H9 (cell line): ENCODE measurements at regions not wholly inside any gene's neighbourhood (a gene's known extent, or its start where the extent isn't known, plus 50 kb on each side); places are given as distances from the start of the nearest gene placed in this dataset.

Experiments used
- DNase-seq: peaks from one replicate; pipeline ENCODE4 v3.0.0-alpha.2; 2017
- H2AFZ ChIP-seq: one replicate; pipeline ENCODE4 v1.6.1; 2013; ENCODE audit warnings: mild to moderate bottlenecking, low read length, control low read depth, moderate library complexity
- H2AK5ac ChIP-seq: 2 replicates; pipeline ENCODE4 v1.6.1; 2013; ENCODE audit warnings: low read length, control low read depth, mixed read lengths; ENCODE audit not compliant: insufficient read length
- H2BK120ac ChIP-seq: one replicate; pipeline ENCODE4 v1.6.1; 2013; ENCODE audit warnings: low read depth, mild to moderate bottlenecking, low read length, control low read depth, inconsistent platforms; ENCODE audit not compliant: poor library complexity, severe bottlenecking
- H2BK12ac ChIP-seq: 2 replicates; pipeline ENCODE4 v1.6.1; 2013; ENCODE audit warnings: low read length, control low read depth, mixed read lengths, low read depth; ENCODE audit not compliant: insufficient read length
- H2BK15ac ChIP-seq: 2 replicates; pipeline ENCODE4 v1.6.1; 2013; ENCODE audit warnings: low read depth, low read length, control low read depth
- H2BK20ac ChIP-seq: one replicate; pipeline ENCODE4 v1.6.1; 2013; ENCODE audit warnings: low read depth, mild to moderate bottlenecking, low read length, control low read depth, inconsistent platforms; ENCODE audit not compliant: poor library complexity, severe bottlenecking
- H2BK5ac ChIP-seq: 2 replicates; pipeline ENCODE4 v1.6.1; 2013; ENCODE audit warnings: low read length, control low read depth, mixed read lengths; ENCODE audit not compliant: insufficient read length
- H3K14ac ChIP-seq: 2 replicates; pipeline ENCODE4 v1.6.1; 2013; ENCODE audit warnings: low read length, control low read depth; ENCODE audit not compliant: insufficient read depth
- H3K18ac ChIP-seq: 2 replicates; pipeline ENCODE4 v1.6.1; 2013; ENCODE audit warnings: low read depth, mild to moderate bottlenecking, mixed read lengths, low read length, control low read depth; ENCODE audit not compliant: insufficient read length
- H3K23ac ChIP-seq: 2 replicates; pipeline ENCODE4 v1.6.1; 2013; ENCODE audit warnings: low read length, control low read depth, mixed read lengths, low read depth; ENCODE audit not compliant: insufficient read length
- H3K23me2 ChIP-seq: 2 replicates; pipeline ENCODE4 v1.6.1; 2013; ENCODE audit warnings: low read depth, mild to moderate bottlenecking, mixed read lengths, low read length, control low read depth; ENCODE audit not compliant: insufficient read length, poor library complexity, severe bottlenecking
- H3K27ac ChIP-seq: 2 replicates; pipeline ENCODE4 v1.5.1; 2013; ENCODE audit warnings: low read length, control low read depth, mixed read lengths, low read depth; ENCODE audit not compliant: insufficient read length
- H3K27me3 ChIP-seq: 2 replicates; pipeline ENCODE4 v1.6.1; 2013; ENCODE audit warnings: low read length, control low read depth, inconsistent platforms; ENCODE audit not compliant: insufficient read depth
- H3K4ac ChIP-seq: 2 replicates; pipeline ENCODE4 v1.6.1; 2013; ENCODE audit warnings: low read depth, mild to moderate bottlenecking, control low read depth, inconsistent platforms, low read length, moderate library complexity
- H3K4me1 ChIP-seq: 2 replicates; pipeline ENCODE4 v1.6.1; 2013; ENCODE audit warnings: low read length, control low read depth, inconsistent platforms; ENCODE audit not compliant: insufficient read depth
- H3K4me2 ChIP-seq: 2 replicates; pipeline ENCODE4 v1.6.1; 2013; ENCODE audit warnings: low read length, control low read depth, mixed read lengths; ENCODE audit not compliant: insufficient read length, insufficient read depth
- H3K56ac ChIP-seq: 2 replicates; pipeline ENCODE4 v1.6.1; 2013; ENCODE audit warnings: low read depth, mild to moderate bottlenecking, mixed read lengths, low read length, control low read depth; ENCODE audit not compliant: insufficient read length
- H3K79me1 ChIP-seq: 2 replicates; pipeline ENCODE4 v1.6.1; 2013; ENCODE audit warnings: low read depth, mild to moderate bottlenecking, moderate library complexity, low read length, control low read depth, inconsistent platforms; ENCODE audit not compliant: insufficient read depth, poor library complexity, severe bottlenecking
- H3K79me2 ChIP-seq: 2 replicates; pipeline ENCODE4 v1.6.1; 2013; ENCODE audit warnings: low read length, control low read depth, inconsistent platforms; ENCODE audit not compliant: insufficient read depth
- H3K9ac ChIP-seq: 2 replicates; pipeline ENCODE4 v1.6.1; 2013; ENCODE audit warnings: low read length, control low read depth, mixed read lengths; ENCODE audit not compliant: insufficient read length; ENCODE audit errors: extremely low read depth
- H3K9me3 ChIP-seq: one replicate; pipeline ENCODE4 v1.6.1; 2013; ENCODE audit warnings: low read depth, low read length, inconsistent platforms; ENCODE audit not compliant: control insufficient read depth
- H3T11ph ChIP-seq: one replicate; pipeline ENCODE4 v1.6.1; 2013; ENCODE audit warnings: mild to moderate bottlenecking, low read length, control low read depth, inconsistent platforms
- H4K20me1 ChIP-seq: one replicate; pipeline ENCODE4 v1.6.1; 2013; ENCODE audit not compliant: control insufficient read depth, insufficient read length, insufficient read depth
- H4K5ac ChIP-seq: 2 replicates; pipeline ENCODE4 v1.6.1; 2013; ENCODE audit warnings: low read depth, mild to moderate bottlenecking, mixed read lengths, low read length, control low read depth; ENCODE audit not compliant: insufficient read length
- H4K8ac ChIP-seq: replicated peaks from 2 replicates; pipeline ENCODE4 v1.6.1; 2013; ENCODE audit warnings: low read length, control low read depth, mixed read lengths, low read depth; ENCODE audit not compliant: insufficient read length
- H4K91ac ChIP-seq: 2 replicates; pipeline ENCODE4 v1.6.1; 2013; ENCODE audit warnings: low read depth, mild to moderate bottlenecking, moderate library complexity, mixed read lengths, low read length, control low read depth; ENCODE audit not compliant: insufficient read length
- H3K27ac Mint-ChIP-seq, 3 experiments: 2 replicates in 2 of 3; 3 replicates in 1 of 3; pipeline ENCODE4 v1.8.0; 2020 to 2021; ENCODE audit warnings: mixed read lengths in 3 of 3, mild to moderate bottlenecking in 1 of 3, moderate library complexity in 1 of 3
- H3K27me3 Mint-ChIP-seq: 2 replicates; pipeline ENCODE4 v1.8.0; 2021; ENCODE audit warnings: low read depth, mild to moderate bottlenecking, moderate library complexity, mixed read lengths
- H3K36me3 Mint-ChIP-seq, 3 experiments: 2 replicates in 2 of 3; 3 replicates in 1 of 3; pipeline ENCODE4 v1.8.0; 2020 to 2021; ENCODE audit warnings: low read depth in 3 of 3, mixed read lengths in 3 of 3; ENCODE audit not compliant: insufficient read depth in 1 of 3
- H3K4me1 Mint-ChIP-seq, 2 experiments: 2 replicates each; pipeline ENCODE4 v1.8.0; 2020; ENCODE audit warnings: mixed read lengths in 2 of 2
- H3K4me3 Mint-ChIP-seq, 2 experiments: 2 replicates in 1 of 2; 3 replicates in 1 of 2; pipeline ENCODE4 v1.8.0; 2020 to 2021; ENCODE audit warnings: mild to moderate bottlenecking in 2 of 2, mixed read lengths in 2 of 2, moderate library complexity in 1 of 2
- H3K9me3 Mint-ChIP-seq, 2 experiments: 2 replicates in 1 of 2; 3 replicates in 1 of 2; pipeline ENCODE4 v1.8.0; 2020; ENCODE audit warnings: mild to moderate bottlenecking in 2 of 2, mixed read lengths in 2 of 2, moderate library complexity in 1 of 2
- CTCF ChIP-seq: fragments of 200-600 bp; sonication (generic); conservative IDR thresholded peaks from 3 replicates; pipeline ENCODE4 v1.8.0; 2021; ENCODE audit warnings: antibody characterized with exemption, mild to moderate bottlenecking
- WGBS: extraction: QIAGEN DNeasy Blood & Tissue Kit; methylation state at CpG from one replicate; pipeline ENCODE4 v1.1.7; 2013; ENCODE audit warnings: missing lambda C conversion rate, low lambda C conversion rate, mixed read lengths; ENCODE audit not compliant: insufficient read length; ENCODE audit errors: extremely low coverage; 5-methylcytosine and 5-hydroxymethylcytosine counted together

GRCh38 chrX:40201329-40201885, 103.6 kb upstream of the BCOR start:
- no peak overlapping the region for H3K56ac ChIP-seq
- Mint-ChIP-seq H3K4me3 (no peak overlapping the region), H3K27me3 (peaks cover 8% of the 10 kb centered on the region), H3K4me1 (peaks cover 0 to 16% of the 10 kb centered on the region in 2 experiments; a peak in 3 of 4 replicates), H3K9me3 (peaks cover 52 to 58% of the 10 kb centered on the region in 2 experiments), H3K36me3 (no peaks in the 10 kb centered on the region; a peak in 2 of 7 replicates), H3K27ac (no peak overlapping the region)
- no peaks in the 10 kb centered on the region for H3K9me3 ChIP-seq
- no peak overlapping the region for H2BK120ac ChIP-seq
- no peaks in the 10 kb centered on the region for H3K23me2 ChIP-seq
- no peak overlapping the region for H3K27ac ChIP-seq
- no peaks in the 10 kb centered on the region; the same call in 1 of the 2 replicates for H3K27me3 ChIP-seq
- no peak overlapping the region for H4K8ac ChIP-seq
- H2AFZ ChIP-seq = no peak overlapping the region
- H2BK20ac ChIP-seq = no peak overlapping the region
- no peak overlapping the region for H3T11ph ChIP-seq
- H3K4me1 ChIP-seq = no peaks in the 10 kb centered on the region
- no peaks in the 10 kb centered on the region for H4K20me1 ChIP-seq
- no peak for DNase-seq
- no peaks in the 10 kb centered on the region for H3K79me2 ChIP-seq
- no peak overlapping the region for H3K23ac ChIP-seq
- no peak for TF ChIP-seq CTCF
- H2AK5ac ChIP-seq = no peak overlapping the region
- H3K4ac ChIP-seq = no peak overlapping the region
- H3K18ac ChIP-seq = no peak overlapping the region
- no peak overlapping the region; the same call in 1 of the 2 replicates for H2BK15ac ChIP-seq
- H4K91ac ChIP-seq = no peak overlapping the region
- no peak overlapping the region for H2BK5ac ChIP-seq
- H3K79me1 ChIP-seq = no peaks in the 10 kb centered on the region
- no peak overlapping the region for H4K5ac ChIP-seq
- no peak overlapping the region for H3K4me2 ChIP-seq
- no peak overlapping the region for H3K14ac ChIP-seq
- WGBS = no CpG with 5 or more reads among the region's 3 CpGs
- no peak overlapping the region for H3K9ac ChIP-seq
- no peak overlapping the region for H2BK12ac ChIP-seq
